GM19372 (cell line): ENCODE measurements at regions not wholly inside any gene's neighbourhood (a gene's known extent, or its start where the extent isn't known, plus 50 kb on each side); places are given as distances from the start of the nearest gene placed in this dataset.

Source experiments
- ATAC-seq: cut with Tn5 transposase; IDR thresholded peaks from one replicate; pipeline ENCODE4 v1.9.1; 2021; ENCODE audit warnings: mild to moderate bottlenecking, low read depth, moderate library complexity; ENCODE audit not compliant: unreplicated experiment

DNA sequence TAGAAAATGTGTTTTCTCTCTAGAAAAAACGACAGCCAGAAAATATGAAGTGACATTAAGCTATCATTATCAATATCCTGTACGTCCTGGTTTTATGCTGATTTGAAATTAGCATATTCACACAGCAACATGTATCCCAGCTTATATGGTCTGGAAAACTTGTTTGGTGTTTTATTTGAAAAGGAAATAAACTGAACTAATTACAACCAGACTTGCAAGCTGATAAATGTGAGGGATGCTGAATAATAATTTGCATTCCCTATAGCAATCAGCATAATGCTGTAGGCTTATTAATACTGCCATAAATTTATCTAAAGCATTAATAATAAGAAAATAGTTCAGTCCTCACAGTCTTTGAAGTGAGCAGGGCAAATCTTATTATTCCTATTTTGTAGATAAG lies 336.9 kb upstream of the UMPS start:
- no peak for ATAC-seq

DNA sequence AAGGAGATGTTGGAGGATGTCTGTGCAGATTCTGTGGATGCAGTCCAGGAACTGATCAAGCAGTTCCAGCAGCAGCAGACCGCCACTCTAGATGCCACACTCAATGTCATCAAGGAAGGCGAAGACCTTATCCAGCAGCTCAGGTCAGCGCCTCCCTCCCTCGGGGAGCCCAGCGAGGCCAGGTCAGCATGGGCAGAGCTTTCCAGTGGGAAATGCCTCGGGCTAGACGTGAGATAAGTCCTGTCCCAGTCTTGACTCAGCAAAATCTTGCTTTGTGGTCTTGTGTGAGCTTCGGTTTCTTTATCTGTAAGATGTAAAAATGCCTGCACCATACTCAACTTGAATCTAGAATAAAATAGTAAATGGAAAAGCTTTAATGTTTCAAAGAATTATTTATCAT lies 335.1 kb upstream of the UMPS start:
- ATAC-seq = no peak

DNA sequence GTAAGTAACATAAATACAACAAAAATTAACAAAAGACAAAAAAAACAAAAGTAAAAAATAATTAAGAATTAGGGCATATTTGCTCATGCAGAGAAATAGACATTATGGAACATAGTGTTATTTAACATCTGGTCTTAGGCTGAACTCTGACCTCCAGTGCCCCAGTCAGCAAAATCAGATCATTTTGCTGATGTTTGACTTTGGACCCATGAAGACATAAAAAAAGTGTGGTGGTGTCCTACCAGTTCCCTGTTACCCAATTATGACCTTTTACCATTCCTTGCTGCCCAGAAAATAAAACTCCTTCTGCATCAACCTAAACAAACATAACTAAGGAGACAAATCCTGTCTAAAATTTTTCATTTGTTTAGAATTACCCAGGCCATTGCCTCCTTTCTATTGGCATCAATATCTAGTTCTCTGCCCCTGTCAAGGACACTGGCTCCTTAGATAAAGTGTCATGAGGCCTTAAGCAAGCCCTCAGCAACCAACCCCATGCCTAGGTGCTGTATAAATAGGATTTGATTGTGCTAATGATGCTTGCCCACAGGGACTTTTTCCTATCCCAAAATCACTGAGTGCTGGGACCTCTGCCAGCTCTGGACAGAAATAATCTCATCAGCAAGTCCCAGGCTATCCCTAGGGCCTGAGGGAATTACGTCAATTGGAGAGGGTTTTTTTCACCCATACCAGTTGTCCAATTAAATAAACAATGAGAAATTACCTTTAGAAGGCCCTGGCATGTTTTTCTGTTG lies 334.5 kb upstream of the UMPS start:
- no peak for ATAC-seq

DNA sequence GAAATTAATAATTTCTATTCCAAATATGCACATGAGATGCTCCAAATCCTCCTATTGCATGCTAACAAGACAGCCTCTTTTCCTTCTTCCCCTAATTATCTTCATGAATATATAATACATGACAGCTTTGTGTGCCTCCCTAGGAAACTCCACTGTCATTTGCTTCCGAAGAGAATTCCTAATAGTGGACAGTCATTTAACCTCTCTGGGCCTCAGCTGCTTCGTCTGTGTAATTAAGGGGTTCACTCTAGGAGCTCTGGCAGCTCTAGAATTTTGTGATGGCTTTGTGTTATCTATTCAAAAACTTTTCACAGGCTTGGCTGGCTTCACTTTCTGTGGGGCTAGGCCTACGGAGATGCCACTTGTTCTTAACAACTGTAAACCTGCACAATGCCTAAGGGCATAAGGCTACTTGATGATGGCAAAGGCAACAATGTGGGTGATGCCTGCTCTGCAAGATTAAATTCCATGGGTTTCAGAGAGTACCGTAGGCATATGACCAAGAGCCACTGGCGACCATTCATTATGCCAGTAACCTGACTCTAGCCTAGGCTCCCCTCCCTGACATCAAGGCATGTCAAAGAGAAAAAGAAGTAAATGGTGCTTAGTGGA lies 333.8 kb upstream of the UMPS start:
- ATAC-seq = no peak

DNA sequence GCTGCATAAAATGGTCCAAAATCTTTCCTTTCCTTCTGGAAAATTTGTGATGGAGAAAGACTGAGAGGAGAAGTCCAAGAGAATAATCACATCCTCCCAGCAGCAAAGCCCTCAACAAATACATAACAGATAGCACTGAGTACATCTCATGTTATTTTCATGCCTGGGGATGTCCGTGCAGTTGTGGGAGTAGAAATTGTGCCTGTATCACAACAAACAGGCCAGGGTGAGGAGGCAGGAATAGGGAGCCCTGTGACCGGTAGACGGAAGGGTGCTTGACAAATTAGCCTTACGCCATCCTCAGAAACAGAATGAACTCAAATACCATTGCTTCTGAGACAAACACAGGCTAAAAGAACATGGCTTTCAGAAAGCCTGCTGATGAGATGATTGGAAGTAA lies 333.2 kb upstream of the UMPS start:
- ATAC-seq = no peak

DNA sequence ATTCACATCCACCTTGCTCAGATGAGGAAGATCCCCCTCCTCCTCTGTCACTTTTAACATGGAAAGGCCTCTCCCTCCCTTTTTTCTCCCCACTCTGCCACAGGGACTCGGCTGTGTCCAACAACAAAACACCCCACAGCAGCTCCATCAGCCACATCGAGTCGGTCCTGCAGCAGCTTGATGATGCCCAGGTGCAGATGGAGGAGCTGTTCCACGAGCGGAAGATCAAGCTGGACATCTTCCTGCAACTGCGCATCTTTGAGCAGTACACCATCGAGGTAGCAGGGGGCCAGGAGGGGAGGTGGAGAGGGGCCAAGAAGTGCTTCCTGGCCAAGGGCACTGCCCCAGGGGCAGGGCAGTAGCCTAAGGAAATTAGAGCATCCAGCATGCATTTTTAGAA lies 331.7 kb upstream of the UMPS start:
- ATAC-seq = no peak

DNA sequence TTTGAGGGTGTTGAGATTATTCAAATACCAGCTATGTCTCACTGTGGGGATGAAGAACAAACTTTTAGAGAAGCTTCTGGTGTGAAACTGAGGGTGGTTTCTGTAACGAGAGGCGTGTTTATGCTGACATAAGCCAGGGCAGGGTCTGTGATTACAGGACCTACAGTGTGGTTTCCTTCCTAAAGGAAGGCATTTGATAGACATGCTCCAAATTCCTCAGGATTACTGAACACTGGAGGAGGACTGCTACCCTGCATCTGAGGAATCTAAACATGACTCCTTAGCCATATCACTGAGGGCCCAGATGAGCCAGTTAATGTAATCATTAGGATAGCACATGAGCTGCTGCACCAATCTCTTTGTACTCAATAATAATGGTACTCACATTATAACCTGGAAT lies 328.4 kb upstream of the UMPS start:
- no peak for ATAC-seq

DNA sequence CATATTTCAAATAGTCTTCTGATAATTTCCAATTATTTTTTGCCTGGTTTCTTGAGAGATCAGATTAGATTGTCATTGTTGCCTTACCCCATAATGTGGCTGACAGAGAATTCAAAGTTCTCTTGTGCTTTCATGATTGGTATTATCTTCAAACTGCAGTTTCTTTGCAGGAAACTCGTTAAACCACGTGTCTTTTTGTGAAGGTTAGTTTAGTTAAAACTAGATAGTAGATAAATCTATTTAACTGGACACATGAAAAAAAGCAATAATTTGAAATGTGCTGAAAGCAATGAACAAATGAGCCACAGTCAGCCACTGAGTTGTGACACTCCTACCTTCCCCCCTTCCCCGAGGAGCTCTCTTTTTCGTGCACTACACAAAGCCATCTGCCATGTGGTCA lies 327.5 kb upstream of the UMPS start:
- ATAC-seq = no peak

DNA sequence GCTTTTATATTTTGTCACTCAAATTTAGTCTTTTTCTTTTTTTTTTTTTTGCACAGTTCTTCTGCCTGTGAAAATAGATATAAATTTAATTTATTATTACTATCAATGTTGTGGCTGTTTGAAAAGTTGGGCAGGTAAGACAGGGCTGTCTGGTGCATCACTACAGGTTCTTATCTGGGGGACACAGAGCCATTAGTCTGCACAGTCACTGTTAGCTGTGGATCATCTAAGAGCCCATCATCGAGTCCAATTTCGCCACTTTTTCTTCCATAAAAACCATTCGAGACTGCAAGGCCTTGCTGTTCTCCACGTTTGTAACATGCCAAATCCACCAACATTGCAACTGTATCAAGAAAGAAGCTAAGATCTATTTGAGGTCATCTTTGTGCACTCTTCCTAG lies 325.6 kb upstream of the UMPS start:
- ATAC-seq = no peak

DNA sequence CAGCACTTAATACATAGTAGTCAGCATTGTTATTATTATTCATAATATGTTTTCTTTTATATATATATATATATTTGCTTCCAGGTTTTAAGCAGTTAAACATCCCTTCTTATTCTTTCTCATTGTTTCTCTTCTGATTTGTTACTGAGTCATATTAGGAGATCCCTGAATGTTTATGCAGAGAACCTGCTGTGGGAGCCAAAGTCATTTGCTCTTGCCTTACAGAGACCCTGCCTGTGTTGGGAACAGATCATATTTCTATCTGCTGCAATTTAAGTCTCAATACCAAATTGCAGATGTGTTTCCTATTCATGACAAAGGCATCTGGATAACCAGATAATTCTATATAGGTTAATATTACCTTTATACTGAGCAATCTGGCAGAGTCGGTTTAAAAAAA lies 323.0 kb upstream of the UMPS start:
- ATAC-seq = no peak

DNA sequence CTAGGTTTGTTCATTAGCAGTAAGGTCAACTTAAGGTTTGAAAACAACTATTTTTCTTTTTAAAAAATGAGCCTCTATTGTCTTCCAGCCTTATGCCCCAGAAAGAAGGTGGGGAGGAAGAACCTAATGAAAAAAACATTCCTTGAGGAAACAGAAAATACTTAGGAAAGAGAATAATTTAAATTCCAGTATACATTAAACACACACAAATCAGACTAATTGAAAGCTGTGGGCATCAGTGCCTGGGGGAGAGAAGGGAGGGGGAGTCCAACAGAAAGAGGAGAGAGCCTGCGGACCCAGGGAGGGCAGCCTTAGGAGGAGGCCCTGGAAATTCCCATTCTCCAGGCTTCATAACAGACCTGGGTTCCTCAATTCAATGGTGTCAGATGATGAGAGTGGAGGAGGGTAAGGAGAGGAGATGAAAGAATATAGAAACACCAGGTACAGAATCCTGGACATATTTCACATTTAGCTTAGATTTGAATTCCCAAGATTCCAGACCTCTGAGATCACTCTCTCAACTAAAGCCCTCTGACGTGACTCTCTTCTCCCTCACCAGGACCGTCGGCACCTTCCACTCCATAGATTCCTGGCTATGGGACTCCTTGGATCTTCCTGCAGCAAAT lies 320.5 kb upstream of the UMPS start:
- no peak for ATAC-seq

DNA sequence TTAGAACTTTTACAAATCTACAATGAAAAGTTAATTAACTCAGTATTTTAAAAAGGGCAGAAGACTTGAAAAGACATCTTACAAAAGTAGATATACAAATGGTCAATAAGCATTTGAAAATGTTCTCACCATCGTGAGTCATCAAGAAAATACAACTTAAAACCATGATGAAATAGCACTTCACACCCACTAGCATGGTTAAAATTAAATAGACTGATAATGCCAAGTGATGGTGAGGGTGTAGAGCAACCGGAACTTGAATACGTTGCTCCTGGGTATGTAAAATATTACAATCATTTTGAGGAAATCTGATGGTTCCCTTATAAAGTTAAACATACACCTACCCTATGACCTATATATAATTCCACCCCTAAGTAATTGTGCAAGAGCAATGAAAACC lies 319.8 kb upstream of the UMPS start:
- no peak for ATAC-seq

DNA sequence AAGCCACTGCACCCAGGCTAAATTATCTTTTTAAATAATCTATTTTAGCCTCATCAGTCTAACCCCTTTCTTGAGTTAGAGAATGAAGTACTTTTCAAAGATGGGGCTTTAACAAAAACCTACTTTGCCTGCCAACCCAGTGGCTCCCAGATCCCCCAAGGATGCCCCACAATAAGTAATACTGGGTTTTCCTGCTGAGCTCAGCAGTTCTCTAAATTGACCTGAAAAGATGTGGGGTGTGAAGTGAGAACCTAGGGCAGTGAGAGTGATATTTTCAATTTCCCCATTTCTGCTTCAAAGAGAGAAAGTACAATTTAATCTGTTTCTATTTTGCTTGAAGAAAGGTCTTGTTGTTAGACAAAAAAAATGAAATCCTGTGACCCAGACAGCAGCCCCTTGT lies 318.5 kb upstream of the UMPS start:
- ATAC-seq = no peak

DNA sequence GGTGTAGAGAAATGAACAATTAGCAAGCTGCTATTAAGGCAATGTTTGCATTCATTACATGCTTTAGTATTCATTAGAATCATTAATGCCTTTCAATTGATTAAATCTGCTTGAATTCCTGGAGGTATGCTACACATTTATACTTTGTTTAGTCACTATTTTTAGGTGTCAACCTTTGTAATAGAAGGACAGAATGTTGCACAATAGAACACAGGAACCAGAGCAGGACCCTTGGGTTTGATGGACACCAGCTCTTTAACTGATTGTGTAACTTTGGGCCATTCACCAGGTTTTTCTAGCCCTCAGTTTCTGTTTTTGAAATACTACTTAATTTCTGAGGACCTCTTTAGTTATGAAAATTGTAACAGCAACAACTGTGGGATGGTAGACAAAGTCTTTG lies 317.6 kb upstream of the UMPS start:
- no peak for ATAC-seq

DNA sequence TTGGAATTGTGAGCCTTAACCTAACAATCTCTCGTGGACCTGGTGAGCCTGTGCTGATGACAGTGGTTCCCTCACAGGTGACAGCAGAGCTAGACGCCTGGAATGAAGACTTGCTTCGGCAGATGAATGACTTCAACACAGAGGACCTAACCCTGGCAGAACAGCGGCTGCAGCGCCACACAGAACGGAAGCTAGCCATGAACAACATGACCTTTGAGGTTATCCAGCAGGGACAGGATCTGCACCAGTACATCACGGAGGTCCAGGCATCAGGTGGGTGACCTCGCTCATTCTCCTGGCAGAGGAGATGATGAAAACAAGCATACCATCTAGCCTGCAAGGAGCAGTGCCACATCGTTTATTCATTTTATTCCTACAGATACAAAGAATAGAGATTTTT lies 316.9 kb upstream of the UMPS start:
- ATAC-seq = no peak

DNA sequence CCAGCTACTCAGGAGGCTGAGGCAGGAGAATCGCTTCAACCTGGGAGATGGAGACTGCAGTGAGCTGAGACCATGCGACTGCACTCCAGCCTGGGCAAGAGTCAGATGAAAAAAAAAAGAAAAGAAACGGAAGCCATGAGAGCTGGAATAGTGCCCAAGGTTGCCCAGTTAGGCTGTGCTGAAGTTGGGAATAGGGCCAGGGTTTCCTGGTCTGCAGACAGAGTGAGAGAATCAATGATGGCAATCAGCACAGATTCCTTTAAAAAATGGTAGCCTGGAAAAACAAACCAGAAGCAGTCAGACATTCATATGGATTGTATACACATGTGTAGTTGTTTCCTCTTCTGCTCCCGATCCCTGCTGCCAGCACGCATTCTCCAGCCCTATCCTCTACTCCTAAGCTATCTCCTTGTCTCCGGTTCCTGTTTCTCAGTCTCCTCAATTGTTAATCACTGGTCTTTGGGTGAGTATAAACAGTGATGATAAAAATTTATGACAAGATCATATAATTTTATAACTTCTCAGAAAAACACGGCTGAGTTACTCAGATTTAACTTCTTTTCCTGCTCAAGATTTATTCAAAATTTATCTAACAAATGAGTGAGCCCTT lies 316.2 kb upstream of the UMPS start:
- ATAC-seq = no peak

DNA sequence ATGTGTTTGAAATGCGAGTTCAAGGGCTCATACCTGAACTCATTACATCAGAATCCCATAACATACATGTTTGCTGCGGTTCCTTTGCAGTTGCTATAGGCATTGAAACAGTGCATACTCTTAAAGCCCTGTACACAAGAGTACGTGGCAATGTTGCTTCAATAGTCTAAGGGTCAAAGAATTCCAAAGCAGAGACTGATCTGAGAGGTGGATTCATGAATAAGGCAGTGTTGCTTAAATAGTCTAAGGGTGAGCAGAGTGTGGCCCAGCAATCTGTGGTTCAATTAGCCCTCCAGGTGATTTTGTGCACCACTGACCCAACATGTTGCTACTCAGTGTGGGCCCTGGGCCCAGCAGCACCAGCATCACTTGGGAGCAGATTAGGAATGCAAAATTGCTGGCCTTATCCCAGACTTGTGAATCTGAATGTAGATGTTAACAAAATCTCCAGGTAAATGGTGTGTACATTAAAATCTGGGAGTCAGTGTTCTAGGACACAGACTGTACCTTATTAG lies 314.7 kb upstream of the UMPS start:
- ATAC-seq = no peak

DNA sequence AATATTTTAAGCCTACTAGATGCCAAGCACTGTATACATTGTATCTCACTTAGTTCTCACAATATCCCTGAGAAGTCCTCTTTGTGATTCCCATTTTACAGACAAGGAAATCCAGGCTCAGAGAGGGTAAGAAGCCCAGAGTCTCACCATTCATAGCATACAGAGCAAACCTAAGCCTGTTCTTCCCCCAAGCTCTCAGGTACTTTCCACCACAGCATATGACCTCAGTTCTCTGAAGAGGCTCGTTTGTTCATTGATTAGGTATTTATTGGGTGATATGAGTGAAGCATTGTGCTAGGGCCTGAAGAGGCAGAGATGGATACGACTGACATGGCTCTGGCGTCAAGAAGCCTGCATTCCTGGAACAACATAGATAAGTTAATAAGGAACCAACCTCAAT lies 310.9 kb upstream of the UMPS start:
- ATAC-seq = no peak

DNA sequence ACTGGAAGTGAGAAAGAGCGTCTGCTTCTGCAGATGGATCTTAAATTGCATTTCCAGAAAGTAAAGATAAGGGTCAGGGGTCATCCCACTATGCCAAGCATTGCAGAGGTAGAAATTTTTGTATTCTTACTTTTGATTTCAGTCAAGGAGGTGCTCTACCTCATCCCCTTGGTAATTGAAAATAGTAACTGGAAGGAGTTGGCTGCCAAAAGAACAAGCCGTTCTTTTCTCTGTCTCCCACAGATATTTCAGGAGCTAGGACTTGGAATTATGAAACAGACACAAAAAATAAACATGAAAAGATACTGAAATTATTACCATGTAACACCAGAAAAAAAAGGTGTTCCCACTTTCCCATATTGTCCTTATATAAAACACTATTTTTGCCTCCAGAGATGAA lies 309.9 kb upstream of the UMPS start:
- ATAC-seq = no peak

DNA sequence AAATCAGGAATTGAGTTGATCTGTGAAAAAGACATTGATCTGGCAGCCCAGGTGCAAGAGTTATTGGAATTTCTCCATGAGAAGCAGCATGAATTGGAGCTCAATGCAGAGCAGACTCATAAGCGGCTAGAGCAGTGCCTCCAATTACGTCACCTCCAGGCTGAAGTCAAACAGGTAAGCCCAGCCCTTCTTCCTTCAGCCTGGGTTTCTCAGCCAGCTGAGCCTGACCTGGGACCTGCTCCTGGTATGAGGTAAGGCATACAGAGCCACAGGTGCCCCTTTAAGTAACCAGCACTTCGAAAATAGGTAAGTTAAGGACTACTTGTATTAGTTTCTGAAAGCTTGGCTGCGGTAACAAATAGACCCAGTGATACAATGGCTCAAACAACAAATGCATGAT lies 307.4 kb upstream of the UMPS start:
- ATAC-seq = no peak

DNA sequence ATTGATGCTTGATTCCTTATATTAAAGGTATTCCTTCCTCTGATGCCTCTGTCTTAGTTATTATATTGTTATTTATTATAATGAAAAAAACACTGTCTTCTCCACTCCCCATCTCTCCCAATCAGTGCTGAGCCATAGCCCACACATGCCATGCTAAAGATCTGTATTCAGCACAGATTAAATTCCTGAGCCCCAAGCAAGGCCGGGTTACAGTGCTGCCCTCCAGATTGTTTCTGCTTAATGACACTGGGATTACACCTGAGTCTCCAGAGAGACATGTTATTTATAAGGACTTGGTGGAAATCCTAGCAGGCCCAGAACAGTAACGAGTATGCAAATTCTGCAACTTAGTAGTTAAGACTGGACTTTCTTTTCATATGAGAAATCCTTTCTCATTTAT lies 305.9 kb upstream of the UMPS start:
- no peak for ATAC-seq

DNA sequence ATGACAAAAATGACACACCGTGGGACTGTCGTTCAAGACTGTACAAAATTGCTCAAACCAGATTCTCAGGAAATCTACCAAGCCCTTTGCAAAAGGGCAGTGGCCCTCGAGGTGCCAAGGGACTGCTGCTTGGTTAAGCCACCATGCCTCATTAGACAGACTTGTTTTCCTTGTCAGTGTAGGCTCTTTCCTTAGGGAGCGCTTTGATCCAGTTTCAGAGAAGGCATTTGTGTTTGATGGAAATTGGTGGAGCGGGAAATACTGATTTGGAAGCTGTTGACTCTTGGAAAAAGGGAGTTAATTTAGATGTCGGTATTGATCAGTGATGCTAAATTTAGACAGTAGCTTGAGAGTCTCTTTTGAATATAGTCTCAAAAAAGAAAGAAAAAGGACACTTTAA lies 304.3 kb upstream of the UMPS start:
- no peak for ATAC-seq
